ENCODE measurements at regions not wholly inside any gene's neighbourhood (a gene's known extent, or its start where the extent isn't known, plus 50 kb on each side); places are given as distances from the start of the nearest gene placed in this dataset.
A peak's percentile ranks its signal among the peaks of the same experiment; 100 is the strongest.

- no peak for ATAC-seq
- DNase-seq (ENCODE audit: low spot score in 2 of 2) = no peak
- Mint-ChIP-seq H3K9me3 (no peaks in the 10 kb centered on the region), H3K27ac (no peak overlapping the region), H3K36me3 (no peaks in the 10 kb centered on the region)
Measured at GRCh38 chr3:124082343-124082742, 90.4 kb upstream of the ROPN1 start.

DNA sequence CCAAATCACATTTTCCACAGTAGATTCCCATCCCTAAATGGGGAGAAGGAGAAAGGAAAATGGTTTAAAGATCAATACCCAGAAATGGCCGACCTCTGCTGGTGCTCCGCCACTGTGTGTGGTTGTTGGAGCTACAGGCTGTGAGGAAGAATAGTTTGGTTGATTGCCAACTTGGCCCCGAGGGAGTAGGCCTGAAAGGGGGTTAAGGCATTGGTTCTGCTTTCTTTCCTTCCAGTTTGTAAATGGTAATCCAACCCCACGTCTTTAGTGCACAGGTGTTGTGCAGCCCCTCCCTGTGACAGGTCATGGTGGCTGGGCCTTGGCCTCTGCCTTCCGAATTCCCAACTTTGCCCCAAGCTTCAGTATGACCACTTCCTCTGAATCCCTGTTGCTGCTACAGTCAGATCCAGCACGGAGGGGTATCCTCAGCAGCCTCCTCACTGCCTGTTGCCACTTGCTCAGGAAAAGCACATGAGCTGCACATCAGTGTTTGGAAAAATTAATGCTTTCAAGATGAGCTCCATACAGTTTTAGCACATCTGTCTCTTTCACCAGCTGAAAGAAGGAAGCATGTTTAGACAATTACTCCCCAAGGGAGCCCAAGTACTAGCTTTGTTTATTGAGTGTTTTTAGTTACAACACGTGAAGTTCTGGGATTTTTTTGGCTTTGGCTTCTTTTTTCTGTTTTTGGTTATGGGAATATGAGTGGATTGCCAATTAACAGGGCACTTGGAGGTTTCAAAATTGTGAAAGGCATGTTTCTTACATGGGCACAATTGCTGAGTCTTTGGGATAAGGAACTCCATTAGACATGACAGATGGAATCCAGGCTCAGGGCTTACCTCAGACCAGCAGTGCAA lies 92.3 kb upstream of the ROPN1 start:
- DNase-seq (ENCODE audit: low spot score in 2 of 2) = no peak
- Mint-ChIP-seq H3K27ac (no peak overlapping the region), H3K9me3 (no peaks in the 10 kb centered on the region), H3K36me3 (no peaks in the 10 kb centered on the region)
- ATAC-seq = no peak

DNA sequence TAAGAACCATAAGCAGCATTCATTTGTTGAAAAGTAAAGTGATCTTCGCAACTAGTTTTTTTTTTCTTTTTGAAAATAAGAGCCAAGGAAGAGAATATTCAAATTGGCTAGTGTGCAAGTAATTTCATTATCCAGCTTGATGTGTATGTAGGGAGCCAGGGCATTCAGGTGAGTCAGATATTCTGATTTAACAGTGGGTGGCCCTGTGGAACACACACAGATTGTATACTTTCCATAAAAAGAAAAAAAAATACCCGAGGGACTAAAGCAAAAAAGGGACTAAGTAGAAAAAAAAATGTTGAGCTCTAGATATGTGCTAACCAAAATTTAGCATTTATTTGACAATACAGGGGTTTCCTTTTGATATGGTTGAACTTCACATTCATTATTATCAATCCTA lies 96.9 kb upstream of the ROPN1 start:
- DNase-seq (ENCODE audit: low spot score in 2 of 2) = no peak
- Mint-ChIP-seq H3K27ac (peak overlapping the region in 1 of 2 donors; percentile 29), H3K36me3 (no peaks in the 10 kb centered on the region), H3K9me3 (no peaks in the 10 kb centered on the region)
- no peak for ATAC-seq

GRCh38 chr3:124089214-124089613 lies 97.3 kb upstream of the ROPN1 start:
- no peaks in the 10 kb centered on the region for H3K9me3 Mint-ChIP-seq
- ATAC-seq = no peak
- DNase-seq (ENCODE audit: low spot score in 2 of 2) = no peak
- no peaks in the 10 kb centered on the region for H3K36me3 Mint-ChIP-seq
- H3K27ac Mint-ChIP-seq = peak overlapping the region in 1 of 2 donors; percentile 29

DNA sequence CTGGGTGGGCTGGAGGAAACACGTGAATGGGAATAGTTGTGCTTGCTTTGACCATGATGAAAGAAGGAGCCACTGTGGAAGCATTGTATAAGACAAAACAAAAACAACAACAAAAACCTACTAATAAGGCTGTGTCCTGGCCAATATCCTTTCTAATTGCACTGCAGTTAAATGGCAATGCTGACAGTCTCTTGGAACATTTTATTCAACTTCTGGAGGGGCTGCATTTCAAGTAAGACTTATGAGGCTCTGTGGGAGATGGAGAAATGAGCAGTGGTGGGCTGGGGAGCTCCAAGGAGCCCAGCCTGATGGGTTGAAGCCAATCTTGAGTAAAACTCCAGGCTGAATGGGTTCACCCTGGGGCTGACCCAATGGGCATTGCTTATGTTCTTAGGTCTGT lies 99.8 kb upstream of the ROPN1 start:
- no peaks in the 10 kb centered on the region for H3K36me3 Mint-ChIP-seq
- DNase-seq (ENCODE audit: low spot score in 2 of 2) = no peak
- no peak for ATAC-seq
- no peaks in the 10 kb centered on the region for H3K9me3 Mint-ChIP-seq
- no peak overlapping the region for H3K27ac Mint-ChIP-seq

DNA sequence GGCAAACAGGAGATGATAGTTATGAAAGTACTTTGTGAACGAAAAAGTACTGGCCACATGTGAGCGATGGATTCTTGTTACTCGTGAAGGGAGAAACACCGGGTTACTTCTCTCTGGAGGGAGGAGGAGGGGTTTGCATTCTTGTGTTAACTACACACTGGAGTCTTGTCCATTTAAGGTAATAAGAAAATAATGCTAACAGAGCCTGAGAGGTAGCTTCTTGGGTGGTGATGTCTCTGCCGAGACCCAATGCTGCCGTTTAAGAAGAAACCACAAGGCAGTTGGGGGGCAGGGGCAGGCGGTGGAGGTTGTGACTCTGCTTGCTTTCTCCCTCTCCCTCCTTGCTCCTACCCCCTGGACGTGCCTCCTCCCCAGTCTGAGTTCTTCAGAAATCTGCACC lies 100.9 kb upstream of the ROPN1 start:
- H3K36me3 Mint-ChIP-seq = no peaks in the 10 kb centered on the region

DNA sequence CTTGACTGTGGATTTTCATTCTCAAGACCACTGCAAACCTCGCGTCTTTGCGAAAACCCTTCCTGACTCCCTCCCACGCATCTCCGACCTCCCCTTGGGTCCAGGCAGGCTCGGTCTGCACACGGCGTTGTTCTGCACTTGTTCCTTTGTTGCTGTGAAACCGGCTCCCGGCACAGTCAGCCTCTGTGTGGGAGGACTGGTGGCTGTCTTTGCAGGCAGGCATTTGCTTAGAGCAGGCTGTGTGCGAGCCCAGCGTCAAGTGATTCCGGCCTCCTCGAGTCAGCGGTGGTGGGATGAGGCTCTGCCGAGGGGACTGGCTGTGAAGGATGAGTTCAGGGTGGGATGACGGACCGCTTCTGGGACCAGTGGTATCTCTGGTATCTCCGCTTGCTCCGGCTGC lies 102.6 kb upstream of the ROPN1 start:
- DNase-seq (ENCODE audit: low spot score in 2 of 2) (no peak), ATAC-seq (no peak)
- Mint-ChIP-seq H3K36me3 (no peaks in the 10 kb centered on the region), H3K27ac (no peak overlapping the region), H3K9me3 (no peaks in the 10 kb centered on the region)

More for the DNA sequence above, 100.9 kb upstream of the ROPN1 start:
- Mint-ChIP-seq H3K9me3 (no peaks in the 10 kb centered on the region), H3K27ac (no peak overlapping the region)
- DNase-seq (ENCODE audit: low spot score in 2 of 2) (no peak), ATAC-seq (no peak)

- Mint-ChIP-seq H3K27ac (no peak overlapping the region), H3K9me3 (no peaks in the 10 kb centered on the region), H3K36me3 (no peaks in the 10 kb centered on the region)
- ATAC-seq (no peak), DNase-seq (ENCODE audit: low spot score in 2 of 2) (no peak)
Measured at GRCh38 chr3:124097362-124098131, 105.6 kb upstream of the ROPN1 start.

DNA sequence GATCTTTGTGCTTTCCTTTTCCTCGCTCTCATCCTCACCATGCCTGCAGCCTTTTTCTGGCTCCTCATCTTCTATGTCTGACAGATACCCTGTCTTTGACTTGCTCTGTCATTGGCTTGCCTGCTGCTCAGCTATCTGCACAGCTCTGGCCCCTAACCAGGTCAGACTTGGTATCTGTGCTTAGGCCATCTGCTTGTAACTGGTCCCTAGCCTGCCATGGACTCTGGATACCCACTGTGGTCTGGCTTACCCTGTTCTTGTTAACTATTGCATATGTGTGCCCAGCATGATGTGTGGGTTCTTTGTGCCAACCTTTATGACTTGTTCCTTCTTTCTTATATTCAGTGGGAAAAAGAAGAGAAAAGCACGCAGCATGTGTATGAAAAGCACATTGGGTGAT lies 109.7 kb upstream of the ROPN1 start:
- no peaks in the 10 kb centered on the region for H3K9me3 Mint-ChIP-seq
- no peak for DNase-seq (ENCODE audit: low spot score in 2 of 2)
- ATAC-seq = no peak
- no peak overlapping the region for H3K27ac Mint-ChIP-seq
- H3K36me3 Mint-ChIP-seq = no peaks in the 10 kb centered on the region

DNA sequence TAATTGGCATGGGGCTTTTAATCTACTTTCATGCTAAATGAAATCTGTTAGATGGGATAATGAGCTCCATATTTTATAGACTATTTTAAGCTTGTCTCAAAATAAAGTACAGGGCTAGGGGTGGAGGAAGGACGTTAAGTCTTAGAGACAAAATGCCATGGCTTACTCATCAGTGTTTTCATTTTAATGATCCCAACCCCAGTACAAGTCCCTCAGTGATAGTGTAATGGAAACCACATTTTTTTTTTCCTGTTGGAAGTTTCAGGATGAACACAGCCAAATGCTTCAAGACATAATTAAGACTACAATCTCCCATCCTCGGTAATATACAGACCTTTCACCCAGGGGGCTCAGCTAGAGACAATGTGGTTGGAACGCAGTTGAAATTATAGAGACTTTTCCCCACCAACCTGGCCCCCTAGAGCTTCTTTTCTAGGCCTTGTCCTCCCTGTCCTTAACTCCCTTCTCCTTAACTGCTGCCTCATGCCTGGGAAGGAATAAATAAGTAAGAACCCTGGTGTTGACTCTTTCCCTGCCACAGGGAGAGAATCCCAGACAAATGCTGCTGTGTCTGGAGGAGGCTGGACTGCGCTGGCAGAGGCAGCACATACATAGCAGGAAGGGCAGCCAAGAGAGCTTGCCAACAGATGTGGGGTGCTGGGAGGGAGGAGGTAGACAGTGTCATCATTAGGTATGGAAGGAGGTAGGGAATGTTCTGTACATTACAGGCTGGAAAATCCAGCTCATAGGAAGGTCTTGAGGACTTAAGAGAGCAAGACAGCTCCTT lies 115.4 kb upstream of the ROPN1 start:
- Mint-ChIP-seq H3K9me3 (no peaks in the 10 kb centered on the region), H3K27ac (no peak overlapping the region), H3K36me3 (no peaks in the 10 kb centered on the region)
- no peak for DNase-seq (ENCODE audit: low spot score in 2 of 2)
- ATAC-seq = no peak

- ATAC-seq = no peak
- H3K9me3 Mint-ChIP-seq = no peaks in the 10 kb centered on the region
- DNase-seq (ENCODE audit: low spot score in 2 of 2) = no peak
- H3K36me3 Mint-ChIP-seq = no peaks in the 10 kb centered on the region
- H3K27ac Mint-ChIP-seq = no peak overlapping the region
Measured at GRCh38 chr3:124108446-124108845, 116.5 kb upstream of the ROPN1 start.

- DNase-seq (ENCODE audit: low spot score in 2 of 2) = no peak
- Mint-ChIP-seq H3K9me3 (no peaks in the 10 kb centered on the region), H3K36me3 (no peaks in the 10 kb centered on the region), H3K27ac (no peak overlapping the region)
- no peak for ATAC-seq
Measured at GRCh38 chr3:124113485-124113884, 121.6 kb upstream of the ROPN1 start.

GRCh38 chr3:124115279-124115678 lies 123.4 kb upstream of the ROPN1 start:
- Mint-ChIP-seq H3K27ac (no peak overlapping the region), H3K9me3 (no peaks in the 10 kb centered on the region), H3K36me3 (no peaks in the 10 kb centered on the region)
- DNase-seq (ENCODE audit: low spot score in 2 of 2) (no peak), ATAC-seq (no peak)

GRCh38 chr3:124115956-124116355 lies 124.0 kb upstream of the ROPN1 start:
- no peak overlapping the region for H3K27ac Mint-ChIP-seq
- no peaks in the 10 kb centered on the region for H3K9me3 Mint-ChIP-seq
- no peaks in the 10 kb centered on the region for H3K36me3 Mint-ChIP-seq
- ATAC-seq (no peak), DNase-seq (ENCODE audit: low spot score in 2 of 2) (no peak)

DNA sequence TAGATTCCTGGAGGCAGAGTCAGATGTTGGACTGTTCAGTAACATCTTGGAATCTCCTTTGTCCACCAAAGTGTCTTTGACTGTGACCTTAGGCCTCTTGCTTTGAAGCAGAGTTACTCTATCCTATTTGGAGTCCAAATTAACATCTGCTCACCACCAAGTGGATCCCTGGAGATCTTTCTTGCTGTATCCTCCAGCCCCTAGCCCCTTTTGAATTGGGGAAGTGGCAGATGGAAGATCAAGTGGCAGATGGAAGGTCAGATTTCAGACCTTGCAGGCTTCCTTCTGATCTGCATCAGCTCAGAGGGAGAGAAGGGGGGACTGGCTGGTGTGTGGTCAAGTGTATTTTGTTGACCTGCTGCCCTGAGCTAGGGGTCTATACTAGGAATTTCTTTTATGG lies 125.0 kb upstream of the ROPN1 start:
- H3K27ac Mint-ChIP-seq = no peak overlapping the region
- DNase-seq (ENCODE audit: low spot score in 2 of 2) (no peak), ATAC-seq (no peak)
- H3K9me3 Mint-ChIP-seq = no peaks in the 10 kb centered on the region
- H3K36me3 Mint-ChIP-seq = no peaks in the 10 kb centered on the region

DNA sequence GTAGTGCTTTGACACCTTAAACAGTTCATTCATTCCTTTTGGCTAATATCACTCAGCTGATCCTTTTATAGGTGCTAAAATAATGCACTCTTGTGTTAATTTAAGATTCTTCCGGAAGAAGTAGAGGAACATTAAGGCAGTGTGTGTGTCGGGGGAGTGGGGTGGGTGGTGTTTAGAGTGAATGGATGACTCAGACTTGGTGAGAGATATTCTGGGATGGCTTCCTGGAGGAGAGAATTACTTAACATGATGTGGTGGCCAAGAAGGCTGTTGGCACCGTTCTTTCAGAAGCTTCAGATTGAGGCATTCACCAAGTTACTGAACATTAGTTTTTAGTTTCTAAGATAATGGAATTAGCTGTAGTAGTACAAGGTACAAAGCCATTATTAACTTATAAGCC lies 125.6 kb upstream of the ROPN1 start:
- DNase-seq (ENCODE audit: low spot score in 2 of 2) (no peak), ATAC-seq (no peak)
- Mint-ChIP-seq H3K9me3 (no peaks in the 10 kb centered on the region), H3K27ac (no peak overlapping the region), H3K36me3 (no peaks in the 10 kb centered on the region)

DNA sequence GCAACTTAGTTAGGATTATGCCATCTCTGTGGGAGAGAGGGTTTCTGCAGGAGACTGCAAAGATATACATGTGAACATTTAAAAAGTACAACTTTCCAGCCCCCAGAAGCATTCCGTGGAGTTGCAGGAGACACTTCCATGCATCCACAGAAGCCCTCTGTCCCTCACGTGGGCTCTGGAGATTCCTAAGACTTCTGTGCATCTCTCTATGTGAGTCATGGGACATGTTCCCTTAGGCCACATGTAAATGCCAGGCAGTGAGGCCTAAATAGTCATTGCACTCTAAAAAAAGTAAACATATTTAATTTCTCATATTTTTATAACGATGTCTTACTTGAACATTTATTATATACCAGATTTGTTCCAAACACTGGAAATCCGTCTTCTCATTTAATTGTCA lies 126.5 kb upstream of the ROPN1 start:
- DNase-seq (ENCODE audit: low spot score in 2 of 2) (no peak), ATAC-seq (no peak)
- Mint-ChIP-seq H3K9me3 (no peaks in the 10 kb centered on the region), H3K36me3 (no peaks in the 10 kb centered on the region), H3K27ac (no peak overlapping the region)
